Activated CD4-positive, CD25-positive, alpha-beta regulatory T cell treated with anti-CD3 and anti-CD28 coated beads, Interleukin-2, amount 50 U/mL, for 16 hours (primary cell): ENCODE measurements at regions not wholly inside any gene's neighbourhood (a gene's known extent, or its start where the extent isn't known, plus 50 kb on each side); places are given as distances from the start of the nearest gene placed in this dataset.

Experiments
- DNase-seq: peaks from one replicate; pipeline ENCODE4 v3.0.0-alpha.2; 2020; ENCODE audit warnings: low read depth, low spot score

DNA sequence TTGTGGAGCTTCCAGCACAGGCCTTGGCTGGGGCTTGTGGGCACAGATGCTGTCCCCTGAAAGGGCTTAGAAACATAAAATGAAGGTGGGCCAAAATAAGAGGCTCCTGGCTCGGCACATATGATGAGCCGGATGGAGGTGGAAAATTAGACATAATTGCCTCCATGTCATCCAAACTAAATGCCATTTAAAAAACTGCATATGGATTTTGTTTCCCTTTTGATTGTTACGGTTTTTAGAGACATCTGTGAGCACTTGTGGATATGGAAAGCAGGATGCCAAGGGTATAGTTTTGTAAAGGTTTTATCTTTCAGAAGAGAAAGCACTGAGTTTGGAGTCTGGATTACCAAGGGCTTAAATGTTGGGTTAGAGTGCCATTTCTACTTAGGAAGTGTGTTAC is 498.3 kb downstream of the RIT2 start:
- no peak for DNase-seq

DNA sequence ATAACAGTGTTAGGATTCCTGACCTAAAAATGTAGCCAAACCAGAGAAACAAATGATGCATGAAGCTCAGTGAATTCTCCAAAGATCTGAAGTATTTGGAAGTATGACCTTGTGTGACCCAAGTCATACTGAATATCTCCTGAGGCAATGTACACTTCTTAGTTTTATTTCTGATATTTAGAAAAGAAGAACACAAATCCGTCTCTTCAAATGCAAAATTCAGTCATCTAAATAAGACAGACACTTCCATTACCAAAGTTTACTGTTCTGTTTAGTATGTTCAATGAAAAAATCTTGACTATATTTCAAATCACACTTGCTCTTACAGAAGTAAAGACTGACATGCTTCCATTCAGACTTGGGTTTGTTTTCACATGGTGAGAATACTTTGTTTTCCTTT is 495.7 kb downstream of the RIT2 start:
- no peak for DNase-seq

DNA sequence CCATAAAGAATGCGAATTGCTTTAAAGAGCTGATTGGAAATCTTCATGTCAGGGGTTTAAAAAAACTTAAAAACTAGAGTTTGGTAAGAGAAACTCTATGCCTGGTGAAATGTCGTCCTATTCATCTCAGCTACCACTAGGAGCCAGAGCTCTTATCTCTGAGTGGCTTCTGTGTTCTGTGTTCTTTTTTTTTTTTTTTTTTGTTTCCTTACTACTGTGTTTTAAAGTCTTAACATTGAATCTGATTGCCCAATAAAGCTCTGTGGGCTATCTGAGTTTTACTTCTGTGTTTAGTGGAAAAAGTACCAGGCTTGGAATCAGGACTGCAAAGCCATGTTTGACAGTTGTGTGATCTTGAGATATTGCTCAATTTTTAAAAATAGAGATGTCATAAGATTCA is 494.8 kb downstream of the RIT2 start:
- no peak for DNase-seq

- no peak for DNase-seq
These were observed 491.6 kb downstream of the RIT2 start for GRCh38 chr18:42623935-42624334.

DNA sequence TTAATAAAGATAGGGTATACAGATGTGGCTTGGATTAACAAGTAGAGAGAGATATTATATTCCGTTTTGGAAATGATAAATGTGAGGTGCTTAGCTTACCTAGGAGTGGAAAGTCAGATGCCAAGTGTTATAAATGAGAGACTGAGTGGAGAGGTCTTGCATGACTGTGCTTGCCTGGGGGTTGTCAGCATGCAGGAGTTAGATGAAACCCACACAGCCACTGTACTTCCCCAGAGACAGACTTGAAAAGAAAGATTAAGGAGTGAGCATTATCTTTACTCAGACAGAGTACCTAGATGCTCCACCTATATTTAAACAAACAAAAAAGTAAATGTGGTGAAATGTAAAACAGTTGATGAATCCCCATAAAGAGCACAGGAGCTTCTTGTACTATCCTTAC is 482.7 kb downstream of the RIT2 start:
- no peak for DNase-seq

DNA sequence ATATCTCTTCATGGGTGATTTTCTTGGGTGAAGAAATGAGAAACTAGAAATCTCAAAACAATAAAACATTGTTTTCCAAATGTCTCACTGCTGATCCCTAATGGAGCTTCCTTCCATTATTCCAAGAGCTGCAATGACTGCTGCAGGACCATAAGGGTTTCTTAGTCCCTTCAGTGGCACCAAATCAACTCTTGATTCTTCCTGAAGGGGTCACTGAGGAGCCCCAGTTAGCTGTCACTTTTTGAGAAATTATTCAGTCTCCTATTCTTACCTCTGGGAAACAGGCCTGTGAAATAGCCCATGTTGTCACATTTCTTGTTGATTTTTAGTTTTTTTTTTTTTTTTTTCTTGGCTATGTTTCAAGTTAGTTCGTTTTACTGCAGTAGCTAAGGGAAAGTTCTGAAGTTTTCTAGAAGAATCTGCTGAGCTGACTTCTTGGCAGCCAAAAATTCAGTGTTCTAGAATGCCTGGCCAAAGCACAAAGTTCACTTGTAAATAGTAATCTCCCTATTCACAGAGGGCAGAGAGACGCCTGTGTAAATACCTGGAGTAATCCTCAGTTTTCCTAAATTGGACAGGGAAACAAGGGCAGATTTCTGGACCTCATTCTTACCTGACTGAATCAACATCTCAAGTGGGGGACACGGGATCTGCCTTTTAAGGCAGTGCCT is 480.0 kb downstream of the RIT2 start:
- DNase-seq = no peak

GRCh38 chr18:42636309-42636708 is 479.2 kb downstream of the RIT2 start:
- no peak for DNase-seq

DNA sequence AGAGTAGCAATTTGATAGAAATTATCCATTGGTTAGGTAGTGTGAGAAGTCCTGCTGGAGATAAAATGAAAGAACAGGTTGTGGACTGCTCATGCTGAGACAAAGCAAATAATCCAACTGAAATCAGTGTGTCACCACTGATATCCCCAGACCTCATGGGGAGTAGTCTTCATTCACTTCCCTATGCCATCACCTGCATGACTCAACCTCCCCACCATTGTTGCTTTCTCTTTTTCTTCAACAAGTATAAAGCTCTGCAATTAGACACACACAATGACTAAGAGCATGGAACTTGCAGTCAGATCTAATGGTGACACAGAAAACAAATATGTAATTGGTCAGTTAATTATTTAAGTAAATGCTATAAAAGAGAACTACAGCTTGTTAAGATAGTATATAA is 475.3 kb downstream of the RIT2 start:
- no peak for DNase-seq

- DNase-seq = no peak
These were observed 473.5 kb downstream of the RIT2 start for GRCh38 chr18:42641996-42642395.

DNA sequence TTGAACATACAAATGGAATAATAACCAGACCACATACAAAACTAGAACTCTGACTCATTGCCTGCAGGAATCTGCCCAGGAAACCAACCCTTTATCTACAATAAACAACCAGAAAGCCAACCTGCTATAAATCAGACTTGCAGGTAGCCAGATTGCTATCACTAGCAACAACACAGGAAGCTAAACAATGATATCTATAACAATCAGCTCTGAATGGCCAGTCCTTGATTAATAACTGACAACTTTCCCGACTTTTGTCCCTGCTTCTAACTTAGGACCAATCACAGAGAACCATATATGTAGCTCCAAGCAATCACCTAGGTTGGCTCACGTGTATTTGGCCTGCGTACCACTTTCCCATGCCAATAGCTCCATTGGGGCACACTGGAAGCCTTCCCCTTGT is 470.8 kb downstream of the RIT2 start:
- DNase-seq = no peak

GRCh38 chr18:42649331-42650035 is 466.0 kb downstream of the RIT2 start:
- no peak for DNase-seq

- DNase-seq = no peak
These were observed 460.9 kb downstream of the RIT2 start for GRCh38 chr18:42654556-42654955.

DNA sequence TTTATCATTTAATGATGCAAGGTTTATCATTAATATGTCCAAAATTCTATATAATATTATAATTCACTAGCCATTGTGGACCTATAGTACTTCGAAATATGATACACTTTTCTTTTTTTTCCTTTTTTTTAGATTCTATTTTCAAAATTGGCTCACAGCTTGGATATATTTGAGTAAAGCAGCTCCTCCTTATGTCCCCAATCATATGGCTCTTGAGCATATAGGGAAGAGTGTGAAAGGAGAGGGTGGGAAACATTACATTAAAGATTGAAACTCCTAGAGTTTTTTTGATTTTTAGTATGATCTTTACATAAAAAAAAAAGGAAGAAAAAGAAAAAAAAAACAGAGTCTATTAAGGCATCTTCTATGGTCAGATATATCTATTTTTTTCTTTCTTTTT is 457.9 kb downstream of the RIT2 start:
- no peak for DNase-seq

- DNase-seq = no peak
These were observed 457.3 kb downstream of the RIT2 start for GRCh38 chr18:42658171-42658570.

DNA sequence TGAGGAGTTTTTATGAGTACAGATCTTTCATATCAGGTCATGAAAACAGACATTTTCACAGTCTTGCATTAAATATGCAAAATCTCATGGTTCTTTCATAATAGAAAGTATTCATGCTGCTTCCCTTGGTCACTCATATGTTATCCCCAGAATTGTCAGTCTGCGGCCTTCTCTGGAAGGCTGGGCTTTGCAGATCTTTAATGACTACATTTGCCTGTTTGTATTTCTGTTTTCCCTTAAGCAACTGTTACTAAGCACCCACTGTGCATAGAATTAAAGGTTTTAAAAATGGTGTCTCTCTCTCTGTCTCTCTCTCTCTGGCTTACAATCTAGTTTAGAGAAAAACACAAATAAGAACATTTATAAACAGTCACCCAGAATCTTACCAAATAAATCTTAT is 456.3 kb downstream of the RIT2 start:
- no peak for DNase-seq

GRCh38 chr18:42670860-42671259 is 444.6 kb downstream of the RIT2 start:
- no peak for DNase-seq

GRCh38 chr18:42675810-42676209 is 439.7 kb downstream of the RIT2 start:
- DNase-seq = no peak

DNA sequence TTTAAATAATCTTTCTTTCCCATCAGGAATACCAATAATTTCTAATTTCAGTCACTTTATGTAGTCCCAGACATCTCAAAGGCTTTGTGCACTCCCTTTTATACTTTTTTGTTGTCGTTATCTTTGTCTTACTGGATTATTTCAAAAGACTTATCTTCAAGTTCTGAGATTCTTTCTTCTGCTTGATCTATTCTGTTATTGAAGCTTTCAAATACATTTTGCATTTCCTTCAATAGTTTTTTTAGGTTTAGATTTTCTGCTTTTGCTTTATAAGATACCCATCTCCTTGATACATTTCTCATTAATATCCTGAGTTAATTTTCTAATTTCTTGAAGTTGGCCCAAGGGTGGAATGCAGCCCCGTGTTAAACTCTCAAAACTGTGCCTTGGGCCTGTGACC is 432.4 kb downstream of the RIT2 start:
- DNase-seq = no peak

DNA sequence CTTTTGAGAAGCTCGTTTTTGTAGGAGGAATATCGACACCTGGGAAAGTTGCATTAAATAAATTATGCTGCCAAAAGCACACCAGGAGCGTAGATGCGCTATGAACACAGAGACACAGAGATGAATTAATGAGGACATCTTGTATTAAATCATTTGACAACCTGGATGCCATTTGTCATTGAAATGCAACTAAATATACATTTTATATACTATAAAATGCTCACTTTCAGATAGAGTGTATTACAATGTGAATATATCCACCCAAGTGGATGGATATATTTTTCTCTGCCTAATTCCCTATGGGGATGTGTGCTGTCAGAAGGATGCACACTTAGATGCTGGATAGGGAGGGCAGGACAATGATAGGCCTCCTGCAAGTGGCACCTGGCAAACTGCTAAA is 426.2 kb downstream of the RIT2 start:
- no peak for DNase-seq
